Astrocyte of the cerebellum (primary cell): ENCODE measurements at regions not wholly inside any gene's neighbourhood (a gene's known extent, or its start where the extent isn't known, plus 50 kb on each side); places are given as distances from the start of the nearest gene placed in this dataset.
A peak's percentile ranks its signal among the peaks of the same experiment; 100 is the strongest.

Experiments used
- DNase-seq: peaks from one replicate; pipeline ENCODE4 v3.0.0-alpha.2; 2011; ENCODE audit warnings: low read depth
- H3K4me3 ChIP-seq: 2 replicates; pipeline ENCODE4 v1.5.1; 2011; ENCODE audit warnings: mild to moderate bottlenecking, low read depth, low read length, moderate library complexity
- CTCF ChIP-seq: IDR thresholded peaks from 2 replicates; pipeline ENCODE4 v1.5.1; 2012; ENCODE audit warnings: low read length, low read depth, moderate library complexity, mild to moderate bottlenecking; ENCODE audit errors: missing control alignments
- in situ Hi-C: cut with HindIII; loops from 2 replicates; pipeline ENCODE4 v1.10.0; 2017; ENCODE audit warnings: low sequenced_read_pairs

- in situ Hi-C loops, result no loop called here
- no peak overlapping the region for H3K4me3 ChIP-seq
- no peak for DNase-seq
- TF ChIP-seq CTCF, result no peak
These were observed 117.5 kb upstream of the CDH6 start for GRCh38 chr5:31075981-31076380.

GRCh38 chr5:31068287-31068686 is 125.2 kb upstream of the CDH6 start:
- H3K4me3 ChIP-seq, result no peak overlapping the region

GRCh38 chr5:31066655-31067328 is 126.7 kb upstream of the CDH6 start:
- no peak for TF ChIP-seq CTCF

More at GRCh38 chr5:31068287-31068686, 125.2 kb upstream of the CDH6 start:
- no peak for DNase-seq
- in situ Hi-C loops, result no loop called here
- no peak for TF ChIP-seq CTCF

GRCh38 chr5:31064215-31064614 is 129.3 kb upstream of the CDH6 start:
- in situ Hi-C loops, result no loop called here
- DNase-seq, result no peak
- H3K4me3 ChIP-seq, result no peak overlapping the region
- no peak for TF ChIP-seq CTCF

More at GRCh38 chr5:31066655-31067328, 126.7 kb upstream of the CDH6 start:
- H3K4me3 ChIP-seq, result no peak overlapping the region
- in situ Hi-C loops, result no loop called here
- peak; percentile 35 for DNase-seq

DNA sequence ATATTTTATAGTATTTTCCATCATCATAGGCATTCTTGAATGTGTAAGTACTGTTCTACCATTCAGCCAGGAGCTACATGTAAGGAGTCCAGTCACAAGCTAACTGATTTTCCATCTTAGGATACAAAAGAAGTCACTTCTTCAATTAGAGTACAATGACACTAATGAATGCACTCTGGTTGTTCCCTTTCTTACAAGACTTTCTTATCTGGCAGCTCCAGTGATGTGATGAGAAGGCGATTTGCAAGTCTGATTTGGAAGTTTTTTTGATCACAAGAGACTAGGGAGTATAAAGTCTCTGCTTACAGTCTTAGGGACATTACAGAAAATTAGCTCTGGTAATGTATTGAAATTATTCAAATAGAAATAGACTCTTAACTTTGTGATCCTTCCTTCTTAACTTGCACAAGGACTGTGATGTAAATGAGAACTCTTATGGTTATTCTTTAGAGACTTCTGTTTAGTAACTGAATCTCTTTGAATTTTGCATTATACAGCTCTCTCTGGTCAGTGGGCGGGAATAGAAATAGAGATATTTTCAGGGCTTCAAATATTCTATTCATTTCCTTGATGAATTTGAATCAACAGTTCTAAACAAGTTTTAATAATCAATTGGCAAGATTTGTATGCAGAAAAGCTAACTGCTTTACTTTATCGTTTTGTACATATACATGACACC is 130.4 kb upstream of the CDH6 start:
- in situ Hi-C loops, result no loop called here
- no peak for TF ChIP-seq CTCF
- no peak for DNase-seq

DNA sequence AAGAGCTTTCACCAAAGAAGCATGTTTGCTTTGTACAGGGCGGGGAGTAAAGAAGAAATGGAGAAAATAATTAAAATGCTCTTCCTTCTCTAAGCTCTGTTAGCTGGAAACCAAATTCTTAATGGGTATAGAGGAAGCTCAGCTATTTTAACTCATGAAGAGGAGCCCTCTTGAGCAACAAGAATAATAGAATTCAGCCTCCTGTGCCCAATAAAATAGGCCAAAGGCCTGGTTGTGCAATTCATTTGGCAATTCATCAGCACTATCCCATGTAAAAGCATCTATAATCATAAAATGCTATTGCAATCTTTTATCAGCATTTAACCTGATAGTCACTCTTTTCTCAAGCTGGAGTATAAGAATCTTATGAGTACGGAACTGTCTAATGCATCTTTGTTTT is 133.6 kb upstream of the CDH6 start:
- H3K4me3 ChIP-seq, result no peak overlapping the region
- no peak for TF ChIP-seq CTCF
- no peak for DNase-seq
- in situ Hi-C loops, result no loop called here

More for the DNA sequence above, 130.4 kb upstream of the CDH6 start:
- no peak overlapping the region for H3K4me3 ChIP-seq
